ENCODE measurements at regions not wholly inside any gene's neighbourhood (a gene's known extent, or its start where the extent isn't known, plus 50 kb on each side); places are given as distances from the start of the nearest gene placed in this dataset.

DNA sequence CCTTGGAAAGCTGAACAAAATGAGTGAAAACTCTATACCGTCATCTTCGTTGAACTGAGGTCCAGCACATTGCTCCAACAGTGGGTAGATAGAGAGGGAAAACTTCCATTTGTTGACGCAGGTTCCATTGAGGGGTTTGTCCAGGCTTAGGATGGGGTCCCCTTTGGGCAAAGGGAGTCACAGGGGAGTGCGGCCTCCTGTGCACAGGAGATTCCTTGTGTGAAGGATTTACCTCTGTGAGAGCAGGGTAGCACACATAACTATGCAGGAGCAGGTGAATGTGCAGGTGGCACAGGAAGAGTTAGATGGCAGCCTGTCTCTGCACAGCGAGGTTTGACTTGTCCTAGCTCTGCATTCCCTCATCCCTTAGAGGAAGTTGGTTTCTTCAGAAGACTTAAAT is 139.3 kb downstream of the SNRPN start:
- Histone ChIP-seq H3K4me3 (ENCODE audit: extremely low read depth in 1 of 4, insufficient read depth in 2 of 4, low read depth in 3 of 4, low read length in 4 of 4) (no peak overlapping the region), H2BK120ac (replicated peaks; ENCODE audit: low read depth, low read length) (no peak overlapping the region), H3K56ac (replicated peaks; ENCODE audit: insufficient read length, low read depth, low read length) (no peak overlapping the region), H3K9me3 (ENCODE audit: insufficient read depth in 2 of 2, low read depth in 1 of 2, low read length in 1 of 2) (peaks cover 25 to 32% of the 10 kb centered on the region in 2 experiments; a peak in 3 of 4 replicates), H4K91ac (replicated peaks; ENCODE audit: insufficient read length, low read length) (no peak overlapping the region), H2BK15ac (ENCODE audit: low read length) (no peak overlapping the region), H2BK12ac (ENCODE audit: low read depth, low read length) (no peak overlapping the region), H3K4ac (replicated peaks; ENCODE audit: insufficient read length, low read depth, low read length) (no peak overlapping the region), H3K27ac (ENCODE audit: low read depth, low read length) (no peak overlapping the region), H3K79me1 (ENCODE audit: low read depth, low read length) (no peaks in the 10 kb centered on the region), H4K20me1 (replicated peaks in 1 of 2; ENCODE audit: control insufficient read depth in 1 of 2, insufficient read depth in 2 of 2, low read length in 2 of 2) (peaks cover 4% of the 10 kb centered on the region in 2 experiments), H4K5ac (ENCODE audit: insufficient read length, low read depth, low read length) (no peak overlapping the region), H3K14ac (ENCODE audit: insufficient read length) (no peak overlapping the region), H2BK5ac (ENCODE audit: low read depth, low read length) (no peak overlapping the region), H3K4me2 (ENCODE audit: insufficient read depth in 1 of 2, low read depth in 2 of 2, low read length in 2 of 2) (no peak overlapping the region), H3K36me3 (ENCODE audit: control insufficient read depth in 2 of 4, insufficient read depth in 4 of 4, low read length in 3 of 4) (peaks cover 57 to 100% (median 81%) of the 10 kb centered on the region in 4 experiments), H3K4me1 (replicated peaks in 1 of 4; ENCODE audit: control insufficient read depth in 3 of 4, insufficient read depth in 4 of 4, low read length in 3 of 4) (no peaks in the 10 kb centered on the region), H3K23ac (ENCODE audit: insufficient read length) (no peak overlapping the region), H2BK20ac (ENCODE audit: low read length) (no peak overlapping the region), H2AK5ac (ENCODE audit: low read depth, low read length) (no peak overlapping the region), H3K79me2 (ENCODE audit: control insufficient read depth in 1 of 2, insufficient read depth in 2 of 2, low read length in 2 of 2) (peaks cover 0 to 28% of the 10 kb centered on the region in 2 experiments; a peak in 2 of 4 replicates), H2AFZ (ENCODE audit: low read length) (no peak overlapping the region), H3K27me3 (replicated peaks in 1 of 4; ENCODE audit: control insufficient read depth in 3 of 4, extremely low read depth in 1 of 4, insufficient read depth in 3 of 4, low read length in 3 of 4) (no peaks in the 10 kb centered on the region), H3K18ac (ENCODE audit: extremely low read depth, low read length) (no peak overlapping the region), H4K8ac (ENCODE audit: extremely low read depth, insufficient read depth, low read length) (no peak overlapping the region), H3K23me2 (ENCODE audit: low read depth, low read length) (no peaks in the 10 kb centered on the region), H3K9ac (replicated peaks in 1 of 4; ENCODE audit: extremely low read depth in 1 of 4, low read depth in 3 of 4, low read length in 3 of 4) (no peak overlapping the region)
- TF ChIP-seq TCF12 (IDR thresholded peaks at IDR 0.05; ENCODE audit: low read depth, low read length): no peak
- TF ChIP-seq SP2 (IDR thresholded peaks at IDR 0.05; ENCODE audit: low read length): no peak
- TF ChIP-seq SIRT6 (IDR thresholded peaks at IDR 0.05; ENCODE audit: low read length): no peak
- peak in 1 of 2 experiments; percentile 30; a peak in 1 of 3 replicates for TF ChIP-seq POLR2A (IDR thresholded peaks at IDR 0.05; ENCODE audit: control extremely low read depth in 1 of 2, low read depth in 2 of 2, low read length in 2 of 2)
- no peak for TF ChIP-seq KDM4A (IDR thresholded peaks at IDR 0.05; ENCODE audit: low read depth, low read length, severe bottlenecking)
- ChIA-PET POLR2A (ENCODE audit: partially characterized antibody) (no interaction called here), CTCF (ENCODE audit: partially characterized antibody) (no interaction called here)
- FAIRE-seq (no peak), DNase-seq (ENCODE audit: low read depth in 1 of 2, low spot score in 2 of 2) (no peak)
- WGBS, 2 experiments (ENCODE audit: extremely low coverage in 1 of 2, insufficient coverage in 1 of 2, insufficient read length in 1 of 2, insufficient replicate concordance in 2 of 2, low coverage in 1 of 2, low lambda C conversion rate in 2 of 2, missing lambda C conversion rate in 1 of 2): 88% methylated on average over 5 of the region's 5 CpGs; no CpG with 5 or more reads in 1 of the 2 experiments
